IMR-90 (cell line): ENCODE measurements at regions not wholly inside any gene's neighbourhood (a gene's known extent, or its start where the extent isn't known, plus 50 kb on each side); places are given as distances from the start of the nearest gene placed in this dataset.

Source experiments
- ATAC-seq: fragments of 200-7000 bp; cut with Tn5 transposase; 2 replicates; pipeline ENCODE4 v1.9.1; 2020; ENCODE audit warnings: low read depth, mild to moderate bottlenecking, moderate library complexity
- BruUV-seq: library from RNA; stranded (reverse); fragments of 400-500 nt; replicated peaks from 2 replicates; lab custom pipeline; 2021; lab: Mats Ljungman, UMichigan
- CTCF ChIA-PET: fragments of 300-600 bp; formaldehyde crosslinking; extraction: SDS; loops from one replicate; lab custom pipeline; 2021; ENCODE audit warnings: antibody characterized with exemption; lab: Yijun Ruan, JAX
- POLR2A ChIA-PET: fragments of 300-600 bp; sonication (Branson Sonifier 250); formaldehyde crosslinking; loops from one replicate; lab custom pipeline; 2022; ENCODE audit warnings: antibody characterized with exemption; ENCODE audit not compliant: unreplicated experiment; lab: Charles Lee
- DNase-seq: peaks from one replicate; pipeline ENCODE4 v3.0.0; 2013
- H2AFZ ChIP-seq: replicated peaks from 2 replicates; pipeline ENCODE3; 2013; ENCODE audit warnings: low read length, mild to moderate bottlenecking; ENCODE audit not compliant: poor library complexity
- H2AK5ac ChIP-seq: 2 replicates; pipeline ENCODE4 v1.6.1; 2013; ENCODE audit warnings: low read depth, low read length, inconsistent platforms
- H2AK9ac ChIP-seq: replicated peaks from 2 replicates; pipeline ENCODE3; 2013; ENCODE audit warnings: mild to moderate bottlenecking, low read depth, low read length, moderate library complexity; ENCODE audit not compliant: poor library complexity
- H2BK120ac ChIP-seq: 2 replicates; pipeline ENCODE4 v1.6.1; 2013; ENCODE audit warnings: low read depth, low read length, inconsistent platforms
- H2BK15ac ChIP-seq: 3 replicates; pipeline ENCODE4 v1.6.1; 2013; ENCODE audit warnings: low read depth, low read length, inconsistent platforms
- H2BK20ac ChIP-seq: 2 replicates; pipeline ENCODE4 v1.6.1; 2013; ENCODE audit warnings: low read depth, mild to moderate bottlenecking, inconsistent platforms, low read length, moderate library complexity
- H2BK5ac ChIP-seq: 2 replicates; pipeline ENCODE4 v1.6.1; 2013; ENCODE audit warnings: mild to moderate bottlenecking, low read depth, low read length, inconsistent platforms; ENCODE audit not compliant: poor library complexity, severe bottlenecking
- H3K14ac ChIP-seq: replicated peaks from 2 replicates; pipeline ENCODE4 v1.6.1; 2013; ENCODE audit warnings: low read depth, low read length, inconsistent platforms
- H3K18ac ChIP-seq: 2 replicates; pipeline ENCODE4 v1.6.1; 2013; ENCODE audit warnings: low read depth, low read length, control low read depth
- H3K23ac ChIP-seq: 2 replicates; pipeline ENCODE4 v1.6.1; 2013; ENCODE audit warnings: low read depth, low read length, inconsistent platforms
- H3K27ac ChIP-seq: 2 replicates; pipeline ENCODE4 v1.5.1; 2013; ENCODE audit warnings: mild to moderate bottlenecking, control low read depth, low read length; ENCODE audit not compliant: insufficient read depth
- H3K27me3 ChIP-seq: 2 replicates; pipeline ENCODE4 v1.6.1; 2013; ENCODE audit warnings: low read length; ENCODE audit not compliant: control insufficient read depth, insufficient read depth
- H3K36me3 ChIP-seq: 2 replicates; pipeline ENCODE4 v1.6.1; 2013; ENCODE audit warnings: low read length, mixed read lengths; ENCODE audit not compliant: control insufficient read depth, insufficient read depth
- H3K4ac ChIP-seq: 2 replicates; pipeline ENCODE4 v1.6.1; 2013; ENCODE audit warnings: low read depth, low read length, inconsistent platforms
- H3K4me1 ChIP-seq: 2 replicates; pipeline ENCODE4 v1.6.1; 2013; ENCODE audit warnings: low read length, mixed read lengths; ENCODE audit not compliant: control insufficient read depth, insufficient read depth
- H3K4me2 ChIP-seq: 2 replicates; pipeline ENCODE4 v1.6.1; 2013; ENCODE audit warnings: low read depth, mild to moderate bottlenecking, control low read depth, low read length, moderate library complexity
- H3K4me3 ChIP-seq: 2 replicates; pipeline ENCODE4 v1.5.1; 2013; ENCODE audit warnings: low read depth, mild to moderate bottlenecking, control low read depth, low read length, moderate library complexity; ENCODE audit not compliant: insufficient read depth
- H3K56ac ChIP-seq: 2 replicates; pipeline ENCODE4 v1.6.1; 2013; ENCODE audit warnings: low read length, inconsistent platforms; ENCODE audit not compliant: insufficient read depth; ENCODE audit errors: extremely low read depth
- H3K79me1 ChIP-seq, 2 experiments: 2 replicates each; pipeline ENCODE4 v1.6.1; 2013; ENCODE audit warnings: low read length in 2 of 2, inconsistent platforms in 1 of 2, low read depth in 1 of 2
- H3K9ac ChIP-seq: 2 replicates; pipeline ENCODE4 v1.6.1; 2013; ENCODE audit warnings: low read depth, low read length, control low read depth
- H3K9me1 ChIP-seq: 2 replicates; pipeline ENCODE4 v1.6.1; 2013; ENCODE audit warnings: low read length, inconsistent platforms; ENCODE audit not compliant: insufficient read depth
- H3K9me3 ChIP-seq: 2 replicates; pipeline ENCODE4 v1.6.1; 2013; ENCODE audit warnings: low read length; ENCODE audit not compliant: control insufficient read depth, insufficient read depth
- H4K20me1 ChIP-seq: 2 replicates; pipeline ENCODE4 v1.6.1; 2013; ENCODE audit warnings: low read length, inconsistent platforms; ENCODE audit not compliant: insufficient read depth
- H4K5ac ChIP-seq: 2 replicates; pipeline ENCODE4 v1.6.1; 2013; ENCODE audit warnings: mild to moderate bottlenecking, low read depth, low read length, control low read depth
- H4K8ac ChIP-seq, 2 experiments: 2 replicates each; pipeline ENCODE4 v1.6.1; 2013; ENCODE audit warnings: low read depth in 2 of 2, low read length in 2 of 2, control low read depth in 1 of 2, inconsistent platforms in 1 of 2
- H4K91ac ChIP-seq: 2 replicates; pipeline ENCODE4 v1.6.1; 2013; ENCODE audit warnings: low read depth, low read length, inconsistent platforms; ENCODE audit not compliant: insufficient read depth
- BHLHE40 ChIP-seq: fragments of 150-350 bp; IDR thresholded peaks from 2 replicates; pipeline ENCODE4 v1.6.1; 2016; ENCODE audit warnings: mild to moderate bottlenecking, low read depth, low read length
- CEBPB ChIP-seq: IDR thresholded peaks from 2 replicates; pipeline ENCODE4 v1.6.1; 2012; ENCODE audit warnings: low read depth, low read length, improper control_type of control experiment
- CHD1 ChIP-seq: IDR thresholded peaks from 2 replicates; pipeline ENCODE4 v1.6.1; 2012; ENCODE audit warnings: low read depth, low read length, improper control_type of control experiment
- CTCF ChIP-seq: conservative IDR thresholded peaks from 2 replicates; pipeline ENCODE4 v1.5.1; 2012; ENCODE audit warnings: mild to moderate bottlenecking, low read depth, low read length, improper control_type of control experiment
- FOS ChIP-seq: fragments of 150-350 bp; IDR thresholded peaks from 2 replicates; pipeline ENCODE4 v1.6.1; 2016; ENCODE audit warnings: low read depth, low read length
- MAFK ChIP-seq: IDR thresholded peaks from 2 replicates; pipeline ENCODE4 v1.6.1; 2012; ENCODE audit warnings: low read depth, low read length, improper control_type of control experiment
- MAZ ChIP-seq: IDR thresholded peaks from 2 replicates; pipeline ENCODE4 v1.6.1; 2012; ENCODE audit warnings: low read depth, mild to moderate bottlenecking, low read length, improper control_type of control experiment, moderate library complexity, borderline replicate concordance
- MXI1 ChIP-seq: IDR thresholded peaks from 2 replicates; pipeline ENCODE4 v1.6.1; 2012; ENCODE audit warnings: low read depth, mild to moderate bottlenecking, low read length, moderate library complexity, borderline replicate concordance
- NFE2L2 ChIP-seq: fragments of 150-350 bp; IDR thresholded peaks from 2 replicates; pipeline ENCODE4 v1.6.1; 2016; ENCODE audit warnings: low read depth, mild to moderate bottlenecking, low read length
- POLR2A ChIP-seq: IDR thresholded peaks from 2 replicates; pipeline ENCODE4 v1.6.1; 2012; ENCODE audit warnings: mild to moderate bottlenecking, low read depth, low read length
- RAD21 ChIP-seq: IDR thresholded peaks from 2 replicates; pipeline ENCODE4 v1.6.1; 2012; ENCODE audit warnings: low read length, improper control_type of control experiment
- RCOR1 ChIP-seq: IDR thresholded peaks from 2 replicates; pipeline ENCODE4 v1.6.1; 2012; ENCODE audit warnings: mild to moderate bottlenecking, low read length, improper control_type of control experiment; ENCODE audit not compliant: insufficient replicate concordance
- RFX5 ChIP-seq: IDR thresholded peaks from 2 replicates; pipeline ENCODE4 v1.8.0; 2012; ENCODE audit warnings: low read depth, mild to moderate bottlenecking, low read length, moderate library complexity
- SMC3 ChIP-seq: fragments of 150-350 bp; IDR thresholded peaks from 2 replicates; pipeline ENCODE4 v1.6.1; 2016; ENCODE audit warnings: low read depth, mild to moderate bottlenecking, antibody characterized with exemption, low read length, moderate library complexity
- WGBS, 2 experiments: methylation state at CpG; one replicate each; pipeline versions ENCODE4 v1.1.5 to v1.1.7; 2013; ENCODE audit warnings: missing lambda C conversion rate in 2 of 2; ENCODE audit not compliant: insufficient read length in 1 of 2; ENCODE audit errors: extremely low coverage in 2 of 2; 5-methylcytosine and 5-hydroxymethylcytosine counted together
- dilution Hi-C: fragments of 300-500 bp; cut with HindIII; formaldehyde crosslinking; loops from one replicate; pipeline ENCODE4 v1.14.3; 2018; ENCODE audit warnings: low sequenced_read_pairs; ENCODE audit not compliant: unreplicated experiment
- in situ Hi-C: fragments of 300-500 bp; cut with MboI; formaldehyde crosslinking; loops from 3 replicates; pipeline ENCODE4 v1.14.3; 2019; ENCODE audit warnings: low sequenced_read_pairs, inconsistent platforms, mixed read lengths
- intact Hi-C: fragments of 100-400 bp; cut with micrococcal nuclease; formaldehyde crosslinking; loops from 2 replicates; pipeline ENCODE4 v1.10.0; 2022
- TF ChIP-seq, protein P1 (sequence below): fragments of 150-350 bp; IDR thresholded peaks from 2 replicates; pipeline ENCODE4 v1.6.1; 2016; ENCODE audit warnings: low read depth, mild to moderate bottlenecking, low read length, moderate library complexity, borderline replicate concordance
- TF ChIP-seq, protein P2 (sequence below): fragments of 150-350 bp; IDR thresholded peaks from 2 replicates; pipeline ENCODE4 v1.6.1; 2017; ENCODE audit warnings: mild to moderate bottlenecking, antibody characterized with exemption, low read length, low read depth

GRCh38 chr2:4381049-4381448 is 677.7 kb downstream of the DCDC2C start:
- H2BK5ac ChIP-seq: no peak overlapping the region
- CTCF ChIA-PET: no interaction called here
- H2AFZ ChIP-seq: no peak overlapping the region
- H3K4me2 ChIP-seq: no peak overlapping the region
- no peaks in the 10 kb centered on the region for H3K79me1 ChIP-seq
- no peak overlapping the region for H2BK20ac ChIP-seq
- no peaks in the 10 kb centered on the region for H3K9me1 ChIP-seq
- no peak overlapping the region for H4K91ac ChIP-seq
- in situ Hi-C loops (no loop called here), dilution Hi-C loops (no loop called here), intact Hi-C loops (no loop called here)
- no peaks in the 10 kb centered on the region for H3K4me1 ChIP-seq
- H2BK120ac ChIP-seq: no peak overlapping the region
- DNase-seq (no peak), ATAC-seq (no peak)
- no peak overlapping the region for H3K9ac ChIP-seq
- BruUV-seq: no TSS peak
- 10% methylated on average over 2 of the region's 5 CpGs; no CpG with 5 or more reads in 1 of the 2 experiments for WGBS, 2 experiments
- no peaks in the 10 kb centered on the region for H4K20me1 ChIP-seq
- POLR2A ChIA-PET: no interaction called here
- TF ChIP-seq RAD21 (no peak), CTCF (no peak), NFE2L2 (no peak), MAFK (no peak), CHD1 (no peak), FOS (no peak), RFX5 (no peak), POLR2A (no peak), SMC3 (no peak), MXI1 (no peak), CEBPB (no peak), BHLHE40 (no peak), MAZ (no peak), RCOR1 (no peak)
- TF ChIP-seq, protein P1, sequence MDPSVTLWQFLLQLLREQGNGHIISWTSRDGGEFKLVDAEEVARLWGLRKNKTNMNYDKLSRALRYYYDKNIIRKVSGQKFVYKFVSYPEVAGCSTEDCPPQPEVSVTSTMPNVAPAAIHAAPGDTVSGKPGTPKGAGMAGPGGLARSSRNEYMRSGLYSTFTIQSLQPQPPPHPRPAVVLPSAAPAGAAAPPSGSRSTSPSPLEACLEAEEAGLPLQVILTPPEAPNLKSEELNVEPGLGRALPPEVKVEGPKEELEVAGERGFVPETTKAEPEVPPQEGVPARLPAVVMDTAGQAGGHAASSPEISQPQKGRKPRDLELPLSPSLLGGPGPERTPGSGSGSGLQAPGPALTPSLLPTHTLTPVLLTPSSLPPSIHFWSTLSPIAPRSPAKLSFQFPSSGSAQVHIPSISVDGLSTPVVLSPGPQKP: no peak
- TF ChIP-seq, protein P2, sequence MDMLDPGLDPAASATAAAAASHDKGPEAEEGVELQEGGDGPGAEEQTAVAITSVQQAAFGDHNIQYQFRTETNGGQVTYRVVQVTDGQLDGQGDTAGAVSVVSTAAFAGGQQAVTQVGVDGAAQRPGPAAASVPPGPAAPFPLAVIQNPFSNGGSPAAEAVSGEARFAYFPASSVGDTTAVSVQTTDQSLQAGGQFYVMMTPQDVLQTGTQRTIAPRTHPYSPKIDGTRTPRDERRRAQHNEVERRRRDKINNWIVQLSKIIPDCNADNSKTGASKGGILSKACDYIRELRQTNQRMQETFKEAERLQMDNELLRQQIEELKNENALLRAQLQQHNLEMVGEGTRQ: no peak
- H3K36me3 ChIP-seq: no peaks in the 10 kb centered on the region
- peaks cover 11% of the 10 kb centered on the region for H3K9me3 ChIP-seq
- no peak overlapping the region for H2BK15ac ChIP-seq
- H3K14ac ChIP-seq: no peak overlapping the region
- no peak overlapping the region for H3K4ac ChIP-seq
- no peak overlapping the region for H3K23ac ChIP-seq
- no peak overlapping the region for H4K8ac ChIP-seq
- H4K5ac ChIP-seq: no peak overlapping the region
- no peak overlapping the region for H2AK9ac ChIP-seq
- H3K27me3 ChIP-seq: no peaks in the 10 kb centered on the region
- no peak overlapping the region for H3K27ac ChIP-seq
- no peak overlapping the region for H3K18ac ChIP-seq
- no peak overlapping the region for H3K4me3 ChIP-seq
- no peak overlapping the region for H2AK5ac ChIP-seq
- H3K56ac ChIP-seq: no peak overlapping the region
